ENCODE measurements at regions not wholly inside any gene's neighbourhood (a gene's known extent, or its start where the extent isn't known, plus 50 kb on each side); places are given as distances from the start of the nearest gene placed in this dataset.

GRCh38 chr2:52343010-52343409 is 1311.1 kb upstream of the NRXN1 start:
- TF ChIP-seq CTCF (IDR thresholded peaks at IDR 0.05) (no peak), POLR2A (IDR thresholded peaks at IDR 0.05) (no peak), POLR2AphosphoS5 (IDR thresholded peaks at IDR 0.05) (no peak)

All from transverse colon (tissue), 4 donors.